BE2C (cell line): ENCODE measurements at regions not wholly inside any gene's neighbourhood (a gene's known extent, or its start where the extent isn't known, plus 50 kb on each side); places are given as distances from the start of the nearest gene placed in this dataset.

Source experiments
- DNase-seq: peaks from one replicate; pipeline ENCODE4 v3.0.0-alpha.2; 2020
- H3K27me3 ChIP-seq: fragments of 250-450 bp; sonication (Bioruptor Pico); 2 replicates; pipeline ENCODE4 v1.5.1; 2020; ENCODE audit warnings: mild to moderate bottlenecking
- H3K36me3 ChIP-seq: fragments of 250-450 bp; sonication (Bioruptor Pico); 2 replicates; pipeline ENCODE4 v1.5.1; 2020; ENCODE audit warnings: mild to moderate bottlenecking
- H3K4me1 ChIP-seq: fragments of 250-450 bp; sonication (Bioruptor Pico); 2 replicates; pipeline ENCODE4 v1.5.1; 2020
- H3K4me3 ChIP-seq: 2 replicates; pipeline ENCODE4 v1.5.1; 2011; ENCODE audit warnings: low read depth, low read length
- H3K9me3 ChIP-seq: fragments of 250-450 bp; sonication (Bioruptor Pico); 2 replicates; pipeline ENCODE4 v1.5.1; 2020
- TF ChIP-seq, protein P1 (sequence below): IDR thresholded peaks from 2 replicates; pipeline ENCODE4 v1.5.1; 2012; ENCODE audit warnings: mild to moderate bottlenecking, low read depth, low read length

DNA sequence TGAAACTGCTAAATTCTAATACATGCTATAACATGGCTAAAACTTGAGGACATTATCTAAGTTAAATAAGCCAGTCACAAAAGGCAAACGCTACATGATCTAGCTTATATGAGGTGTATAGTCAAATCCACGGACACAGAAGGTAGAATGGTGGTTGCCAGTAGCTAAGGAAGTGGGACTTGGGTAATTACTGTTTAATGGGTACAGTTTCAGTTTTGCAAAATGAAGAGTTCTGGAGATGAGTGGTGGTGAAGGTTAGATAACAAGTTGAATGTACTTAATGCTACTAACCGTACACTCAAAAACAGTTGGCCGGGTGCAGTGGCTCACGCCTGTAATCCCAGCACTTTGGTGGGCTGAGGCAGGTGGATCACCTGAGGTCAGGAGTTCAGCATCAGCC, 644.5 kb upstream of the DIPK2B start:
- H3K4me1 ChIP-seq, result no peaks in the 10 kb centered on the region
- no peaks in the 10 kb centered on the region for H3K36me3 ChIP-seq
- no peak overlapping the region for H3K4me3 ChIP-seq
- DNase-seq, result no peak
- TF ChIP-seq, protein P1, sequence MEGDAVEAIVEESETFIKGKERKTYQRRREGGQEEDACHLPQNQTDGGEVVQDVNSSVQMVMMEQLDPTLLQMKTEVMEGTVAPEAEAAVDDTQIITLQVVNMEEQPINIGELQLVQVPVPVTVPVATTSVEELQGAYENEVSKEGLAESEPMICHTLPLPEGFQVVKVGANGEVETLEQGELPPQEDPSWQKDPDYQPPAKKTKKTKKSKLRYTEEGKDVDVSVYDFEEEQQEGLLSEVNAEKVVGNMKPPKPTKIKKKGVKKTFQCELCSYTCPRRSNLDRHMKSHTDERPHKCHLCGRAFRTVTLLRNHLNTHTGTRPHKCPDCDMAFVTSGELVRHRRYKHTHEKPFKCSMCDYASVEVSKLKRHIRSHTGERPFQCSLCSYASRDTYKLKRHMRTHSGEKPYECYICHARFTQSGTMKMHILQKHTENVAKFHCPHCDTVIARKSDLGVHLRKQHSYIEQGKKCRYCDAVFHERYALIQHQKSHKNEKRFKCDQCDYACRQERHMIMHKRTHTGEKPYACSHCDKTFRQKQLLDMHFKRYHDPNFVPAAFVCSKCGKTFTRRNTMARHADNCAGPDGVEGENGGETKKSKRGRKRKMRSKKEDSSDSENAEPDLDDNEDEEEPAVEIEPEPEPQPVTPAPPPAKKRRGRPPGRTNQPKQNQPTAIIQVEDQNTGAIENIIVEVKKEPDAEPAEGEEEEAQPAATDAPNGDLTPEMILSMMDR, result no peak
- no peaks in the 10 kb centered on the region for H3K9me3 ChIP-seq
- H3K27me3 ChIP-seq, result no peaks in the 10 kb centered on the region; the same call in 1 of the 2 replicates

DNA sequence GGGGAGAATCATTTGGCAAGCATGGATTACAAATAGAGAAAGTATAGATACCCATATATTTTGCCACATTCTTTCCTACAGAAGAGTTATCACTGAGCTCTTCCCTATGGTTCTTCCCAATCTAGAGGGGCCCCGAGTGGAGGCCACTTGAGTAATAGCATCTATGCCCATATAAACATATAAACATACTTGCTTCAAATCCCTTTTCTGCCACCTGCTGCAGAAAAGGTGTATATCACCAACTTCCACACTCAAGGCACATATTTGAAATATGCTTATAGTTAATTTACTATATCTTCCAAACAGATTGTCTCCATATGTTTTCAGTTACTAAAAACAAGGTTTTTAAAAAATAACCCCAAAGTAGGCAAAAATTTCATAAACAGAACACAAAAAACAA, 642.8 kb upstream of the DIPK2B start:
- H3K4me3 ChIP-seq, result no peak overlapping the region
- no peaks in the 10 kb centered on the region for H3K9me3 ChIP-seq
- no peaks in the 10 kb centered on the region for H3K27me3 ChIP-seq
- DNase-seq, result no peak
- no peaks in the 10 kb centered on the region for H3K4me1 ChIP-seq
- TF ChIP-seq, protein P1, result no peak
- no peaks in the 10 kb centered on the region for H3K36me3 ChIP-seq

DNA sequence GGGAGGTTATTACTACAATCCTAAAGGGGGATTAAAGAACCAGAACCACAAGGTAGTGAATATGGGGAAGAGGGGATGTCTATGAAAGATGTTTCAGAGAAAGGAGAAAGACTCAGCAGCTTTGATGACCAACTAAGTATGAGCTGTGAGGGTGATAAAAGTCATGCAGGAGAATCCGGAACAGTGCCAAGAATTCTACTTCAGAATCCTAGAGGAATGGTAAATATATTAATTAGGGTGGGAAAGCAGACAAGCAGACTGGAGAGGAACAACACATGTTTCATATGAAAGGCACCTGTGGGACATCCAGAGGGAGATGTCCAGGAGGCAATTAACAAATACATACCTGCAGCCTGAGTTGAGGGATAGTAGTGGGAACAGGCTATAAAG, 642.2 kb upstream of the DIPK2B start:
- Histone ChIP-seq H3K36me3 (no peaks in the 10 kb centered on the region), H3K4me3 (no peak overlapping the region), H3K27me3 (no peaks in the 10 kb centered on the region), H3K9me3 (no peaks in the 10 kb centered on the region), H3K4me1 (no peaks in the 10 kb centered on the region)
- DNase-seq, result no peak
- TF ChIP-seq, protein P1, result no peak

DNA sequence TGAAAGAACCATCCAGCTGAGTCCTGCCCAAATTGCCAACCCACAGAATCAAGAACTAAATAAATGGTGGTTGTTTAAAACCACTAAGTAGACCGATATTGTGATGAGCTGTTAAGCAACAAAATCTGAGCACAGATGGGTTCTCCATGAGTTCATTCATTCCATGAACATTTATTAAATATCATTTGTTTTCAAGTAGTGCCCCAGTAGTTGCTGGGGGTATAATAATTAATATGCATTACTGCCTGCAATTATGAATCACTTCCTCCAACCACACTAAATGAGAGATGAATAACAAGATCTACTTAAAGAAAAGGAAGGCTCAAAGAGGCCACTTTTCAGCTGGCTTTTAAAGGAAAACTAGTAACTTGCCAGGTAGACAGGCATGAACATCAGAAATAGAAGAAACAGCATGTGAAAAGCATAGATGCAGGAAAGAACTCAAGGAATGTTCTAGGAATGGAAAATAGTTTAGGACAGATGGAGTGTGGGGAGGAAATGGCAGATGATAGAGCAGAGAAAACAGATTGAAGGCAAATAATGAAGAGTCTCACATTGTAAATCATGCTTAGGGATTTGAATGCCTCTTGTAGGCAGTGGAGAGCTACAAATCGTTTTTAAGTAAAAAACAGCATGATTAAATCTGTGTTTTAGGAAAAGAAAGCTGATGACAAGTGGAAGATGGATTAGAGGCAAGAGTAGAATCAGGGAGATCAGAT, 641.7 kb upstream of the DIPK2B start:
- TF ChIP-seq, protein P1, result no peak
- H3K36me3 ChIP-seq, result no peaks in the 10 kb centered on the region

DNA sequence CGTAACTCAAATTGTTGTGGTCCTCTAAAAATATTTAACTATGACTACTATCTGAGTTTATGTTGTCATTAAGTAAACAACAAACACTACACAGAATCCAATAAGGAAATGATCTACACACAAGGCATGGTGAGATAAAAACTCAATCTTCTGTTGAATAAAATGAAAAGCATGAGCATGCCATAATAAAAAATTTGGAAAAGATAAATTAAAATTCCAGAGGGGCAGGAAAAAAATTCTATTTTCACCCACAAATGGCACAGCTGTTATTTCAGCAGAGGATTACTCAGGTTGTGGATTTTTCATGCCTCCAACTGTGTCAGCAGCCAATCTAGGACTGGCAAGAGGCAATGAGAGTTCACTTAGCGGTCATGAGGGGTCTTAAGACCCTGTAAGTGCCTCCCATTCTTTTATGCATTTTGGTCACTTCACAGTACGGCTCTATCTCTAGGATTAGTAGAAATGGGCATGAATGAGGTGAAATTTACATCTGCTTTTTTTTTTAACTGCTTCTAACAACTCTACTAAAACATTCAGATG, 639.8 kb upstream of the DIPK2B start:
- no peaks in the 10 kb centered on the region for H3K27me3 ChIP-seq
- no peak for DNase-seq
- H3K4me3 ChIP-seq, result no peak overlapping the region
- H3K36me3 ChIP-seq, result no peaks in the 10 kb centered on the region
- no peaks in the 10 kb centered on the region for H3K9me3 ChIP-seq
- TF ChIP-seq, protein P1, result no peak
- H3K4me1 ChIP-seq, result no peaks in the 10 kb centered on the region

More for the DNA sequence above, 641.7 kb upstream of the DIPK2B start:
- no peak overlapping the region for H3K4me3 ChIP-seq
- H3K27me3 ChIP-seq, result no peaks in the 10 kb centered on the region
- H3K4me1 ChIP-seq, result no peaks in the 10 kb centered on the region
- no peaks in the 10 kb centered on the region for H3K9me3 ChIP-seq
- DNase-seq, result no peak

DNA sequence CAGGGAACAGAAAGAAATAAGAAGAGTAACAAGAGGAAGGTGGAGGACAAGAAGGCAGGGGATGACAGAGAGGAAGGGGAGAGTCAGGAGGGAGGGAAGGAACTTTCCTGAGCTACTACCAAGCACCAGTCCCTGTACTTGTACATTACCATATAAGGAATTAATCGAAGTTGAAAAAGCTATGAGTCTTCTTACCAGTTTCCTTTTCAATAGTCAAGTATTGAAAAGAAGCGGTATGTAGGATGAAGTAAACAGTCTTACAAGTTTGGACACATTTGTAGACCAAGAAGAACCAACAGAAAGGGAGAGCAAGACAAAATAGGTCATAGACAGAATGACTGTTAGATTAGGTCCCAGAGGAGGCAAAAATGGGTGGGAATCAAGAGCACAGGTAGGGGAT, 629.7 kb upstream of the DIPK2B start:
- DNase-seq, result no peak
- Histone ChIP-seq H3K4me1 (no peaks in the 10 kb centered on the region), H3K9me3 (no peaks in the 10 kb centered on the region), H3K4me3 (no peak overlapping the region), H3K27me3 (no peaks in the 10 kb centered on the region), H3K36me3 (no peaks in the 10 kb centered on the region)
- TF ChIP-seq, protein P1, result no peak
